Natural killer cell (primary cell): ENCODE measurements at regions not wholly inside any gene's neighbourhood (a gene's known extent, or its start where the extent isn't known, plus 50 kb on each side); places are given as distances from the start of the nearest gene placed in this dataset.

Experiments
- ATAC-seq, 3 donors: fragments of 150-1000 bp in 2 of 3; fragments of 200-7000 bp in 1 of 3; cut with Tn5 transposase; 1 replicate in 1 of 3; 2 replicates in 2 of 3; pipeline ENCODE4 v1.10.0; 2021; ENCODE audit warnings: mild to moderate bottlenecking in 2 of 3, moderate library complexity in 2 of 3
- DNase-seq, 2 donors: peaks; one replicate each; pipeline versions ENCODE4 v3.0.0 to v3.0.0-alpha.2; 2013 to 2021; ENCODE audit warnings: mixed read lengths in 1 of 2
- H3K27ac ChIP-seq: one replicate; pipeline ENCODE4 v1.5.1; 2013; ENCODE audit warnings: mild to moderate bottlenecking, low read length
- H3K27me3 ChIP-seq: one replicate; pipeline ENCODE4 v1.6.1; 2013; ENCODE audit warnings: low read length; ENCODE audit not compliant: control insufficient read depth, insufficient read depth
- H3K36me3 ChIP-seq: one replicate; pipeline ENCODE4 v1.6.1; 2013; ENCODE audit warnings: low read length; ENCODE audit not compliant: control insufficient read depth, insufficient read depth
- H3K4me1 ChIP-seq: one replicate; pipeline ENCODE4 v1.6.1; 2013; ENCODE audit warnings: low read length; ENCODE audit not compliant: control insufficient read depth, insufficient read depth
- H3K4me3 ChIP-seq: one replicate; pipeline ENCODE4 v1.5.1; 2013; ENCODE audit warnings: low read length
- H3K9me3 ChIP-seq: one replicate; pipeline ENCODE4 v1.6.1; 2013; ENCODE audit warnings: low read length; ENCODE audit not compliant: control insufficient read depth, insufficient read depth
- H3K27ac Mint-ChIP-seq, 2 donors: one replicate each; pipeline ENCODE4 v1.8.0; 2022; ENCODE audit warnings: mild to moderate bottlenecking in 2 of 2, mixed read lengths in 2 of 2, moderate library complexity in 1 of 2
- H3K27me3 Mint-ChIP-seq, 2 donors: one replicate each; pipeline ENCODE4 v1.8.0; 2022; ENCODE audit warnings: low read depth in 2 of 2, mixed read lengths in 2 of 2
- H3K36me3 Mint-ChIP-seq: one replicate; pipeline ENCODE4 v1.8.0; 2022; ENCODE audit warnings: mixed read lengths
- H3K4me1 Mint-ChIP-seq, 2 donors: one replicate each; pipeline ENCODE4 v1.8.0; 2022; ENCODE audit warnings: mixed read lengths in 2 of 2
- H3K4me3 Mint-ChIP-seq: one replicate; pipeline ENCODE4 v1.8.0; 2022; ENCODE audit warnings: mild to moderate bottlenecking, moderate library complexity, mixed read lengths
- H3K9me3 Mint-ChIP-seq, 2 donors: one replicate each; pipeline ENCODE4 v1.8.0; 2022; ENCODE audit warnings: mixed read lengths in 2 of 2
- WGBS: methylation state at CpG from one replicate; pipeline ENCODE4 v1.1.7; 2013; ENCODE audit warnings: missing lambda C conversion rate; ENCODE audit not compliant: insufficient coverage; 5-methylcytosine and 5-hydroxymethylcytosine counted together
- intact Hi-C: fragments of 100-400 bp; cut with micrococcal nuclease; formaldehyde crosslinking; loops from one replicate; pipeline ENCODE4 v1.14.2; 2022
- TF ChIP-seq, protein P1 (sequence below): fragments of 200-600 bp; IDR thresholded peaks from one replicate; pipeline ENCODE4 v1.8.0; 2022; ENCODE audit warnings: antibody characterized with exemption

GRCh38 chr12:104825408-104825807 lies 132.7 kb downstream of the SLC41A2 start:
- WGBS: 86% methylated on average over 2 of the region's 2 CpGs

DNA sequence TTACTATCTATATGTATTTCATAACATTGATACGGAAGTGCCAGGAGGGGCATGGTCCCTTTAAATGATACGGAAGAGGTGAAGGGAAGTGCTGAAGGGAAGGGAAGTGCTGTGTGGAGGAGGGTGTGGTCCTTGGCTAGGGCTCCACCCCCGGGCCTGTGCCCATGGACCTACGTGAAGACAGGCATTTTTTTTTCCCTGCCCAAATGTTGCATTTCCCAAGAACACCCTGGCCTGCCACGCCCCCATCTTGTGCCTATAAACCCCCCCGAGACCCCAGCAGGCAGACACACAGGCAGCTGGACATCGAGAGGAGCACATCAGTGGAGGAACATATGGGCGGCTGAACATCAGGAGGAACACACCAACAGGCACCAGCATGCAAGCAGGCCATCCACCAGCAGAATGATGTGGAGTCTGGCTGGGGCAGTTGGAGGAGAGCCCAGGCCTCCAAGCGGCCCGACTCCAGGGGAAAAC lies 134.1 kb downstream of the SLC41A2 start:
- ATAC-seq: no peak
- no peaks in the 10 kb centered on the region for H3K36me3 Mint-ChIP-seq
- Histone ChIP-seq H3K27ac (no peak overlapping the region), H3K27me3 (no peaks in the 10 kb centered on the region), H3K9me3 (peaks cover 19% of the 10 kb centered on the region), H3K4me3 (no peak overlapping the region), H3K36me3 (no peaks in the 10 kb centered on the region), H3K4me1 (no peaks in the 10 kb centered on the region)
- H3K4me3 Mint-ChIP-seq: no peak overlapping the region
- TF ChIP-seq, protein P1, sequence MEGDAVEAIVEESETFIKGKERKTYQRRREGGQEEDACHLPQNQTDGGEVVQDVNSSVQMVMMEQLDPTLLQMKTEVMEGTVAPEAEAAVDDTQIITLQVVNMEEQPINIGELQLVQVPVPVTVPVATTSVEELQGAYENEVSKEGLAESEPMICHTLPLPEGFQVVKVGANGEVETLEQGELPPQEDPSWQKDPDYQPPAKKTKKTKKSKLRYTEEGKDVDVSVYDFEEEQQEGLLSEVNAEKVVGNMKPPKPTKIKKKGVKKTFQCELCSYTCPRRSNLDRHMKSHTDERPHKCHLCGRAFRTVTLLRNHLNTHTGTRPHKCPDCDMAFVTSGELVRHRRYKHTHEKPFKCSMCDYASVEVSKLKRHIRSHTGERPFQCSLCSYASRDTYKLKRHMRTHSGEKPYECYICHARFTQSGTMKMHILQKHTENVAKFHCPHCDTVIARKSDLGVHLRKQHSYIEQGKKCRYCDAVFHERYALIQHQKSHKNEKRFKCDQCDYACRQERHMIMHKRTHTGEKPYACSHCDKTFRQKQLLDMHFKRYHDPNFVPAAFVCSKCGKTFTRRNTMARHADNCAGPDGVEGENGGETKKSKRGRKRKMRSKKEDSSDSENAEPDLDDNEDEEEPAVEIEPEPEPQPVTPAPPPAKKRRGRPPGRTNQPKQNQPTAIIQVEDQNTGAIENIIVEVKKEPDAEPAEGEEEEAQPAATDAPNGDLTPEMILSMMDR: no peak
- no peaks in the 10 kb centered on the region for H3K4me1 Mint-ChIP-seq
- H3K27me3 Mint-ChIP-seq: peaks cover 0 to 2% of the 10 kb centered on the region in 2 donors
- H3K9me3 Mint-ChIP-seq: no peaks in the 10 kb centered on the region
- WGBS: 97% methylated on average over 10 of the region's 10 CpGs
- DNase-seq: no peak
- intact Hi-C loops: no loop called here
- no peak overlapping the region for H3K27ac Mint-ChIP-seq

More at GRCh38 chr12:104825408-104825807, 132.7 kb downstream of the SLC41A2 start:
- TF ChIP-seq, protein P1: peak; percentile 23
- no peak overlapping the region for H3K4me3 Mint-ChIP-seq
- intact Hi-C loops: loop anchor here (5.0 kb wide), 1 partner anchor 143 kb away; no protein-coding TSS in a partner anchor
- ATAC-seq (no peak), DNase-seq (peak in 1 of 2 donors; percentile 20)
- H3K27me3 Mint-ChIP-seq: peaks cover 0 to 2% of the 10 kb centered on the region in 2 donors
- no peaks in the 10 kb centered on the region for H3K4me1 Mint-ChIP-seq
- Histone ChIP-seq H3K9me3 (peaks cover 19% of the 10 kb centered on the region), H3K4me3 (no peak overlapping the region), H3K27me3 (no peaks in the 10 kb centered on the region), H3K36me3 (no peaks in the 10 kb centered on the region), H3K4me1 (no peaks in the 10 kb centered on the region), H3K27ac (no peak overlapping the region)
- no peaks in the 10 kb centered on the region for H3K9me3 Mint-ChIP-seq
- no peaks in the 10 kb centered on the region for H3K36me3 Mint-ChIP-seq
- H3K27ac Mint-ChIP-seq: no peak overlapping the region

DNA sequence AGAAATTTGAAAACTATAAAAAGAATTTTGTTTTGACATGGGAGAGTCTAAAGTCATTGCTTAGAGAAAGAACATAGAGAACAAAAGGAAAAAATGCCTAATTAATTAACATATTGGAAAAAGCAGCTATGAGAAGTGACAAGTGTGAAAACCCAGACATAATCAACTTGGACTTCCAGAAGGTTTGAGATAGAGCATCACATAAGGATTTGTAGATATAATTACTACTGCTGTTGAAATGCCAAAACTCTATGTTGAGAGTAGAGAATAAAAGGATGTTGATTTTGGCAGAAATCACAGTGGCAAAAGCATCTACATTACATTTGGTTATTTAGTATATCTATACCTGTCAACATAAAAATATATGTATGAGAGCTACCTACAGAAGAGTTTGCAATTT lies 135.1 kb downstream of the SLC41A2 start:
- no peaks in the 10 kb centered on the region for H3K36me3 Mint-ChIP-seq
- H3K36me3 ChIP-seq: no peaks in the 10 kb centered on the region
- no peaks in the 10 kb centered on the region for H3K27me3 ChIP-seq
- no peak overlapping the region for H3K4me3 Mint-ChIP-seq
- DNase-seq (no peak), ATAC-seq (no peak)
- no peak overlapping the region for H3K27ac Mint-ChIP-seq
- no peak overlapping the region for H3K4me3 ChIP-seq
- H3K4me1 ChIP-seq: no peaks in the 10 kb centered on the region
- intact Hi-C loops: no loop called here
- no peaks in the 10 kb centered on the region for H3K9me3 Mint-ChIP-seq
- peaks cover 0 to 5% of the 10 kb centered on the region in 2 donors for H3K27me3 Mint-ChIP-seq
- peaks cover 19% of the 10 kb centered on the region for H3K9me3 ChIP-seq
- TF ChIP-seq, protein P1: no peak
- H3K27ac ChIP-seq: no peak overlapping the region
- no peaks in the 10 kb centered on the region for H3K4me1 Mint-ChIP-seq

DNA sequence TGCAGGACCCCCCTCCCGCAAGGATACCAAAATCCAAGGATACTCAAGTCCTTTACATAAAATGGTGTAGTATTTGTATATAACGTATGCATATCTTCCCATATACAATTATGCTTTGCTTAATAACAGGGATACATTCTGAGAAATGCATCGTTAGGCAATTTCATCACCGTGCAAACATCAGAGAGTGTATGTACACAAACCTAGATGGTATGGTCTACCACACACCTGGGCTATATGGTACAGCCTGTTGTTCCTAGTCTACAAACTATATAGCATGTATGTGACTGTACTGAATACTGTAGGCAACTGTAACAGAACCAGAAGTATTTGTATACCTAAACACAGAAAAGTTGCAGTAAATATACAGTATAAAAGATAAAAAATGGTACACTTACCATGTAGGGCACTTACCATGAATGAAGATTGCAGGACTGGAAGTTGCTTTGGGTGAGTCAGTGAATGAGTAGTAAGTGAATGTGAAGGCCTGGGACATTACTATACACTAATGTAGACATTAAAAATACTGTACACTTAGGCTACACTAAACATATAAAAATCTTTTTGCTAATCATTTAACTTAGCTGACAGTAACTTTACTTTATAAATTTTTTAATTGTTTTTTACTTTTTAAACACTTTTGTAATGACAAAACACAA lies 141.1 kb downstream of the SLC41A2 start:
- H3K4me1 ChIP-seq: no peaks in the 10 kb centered on the region

More for the DNA sequence above, 141.1 kb downstream of the SLC41A2 start:
- 100% methylated on average over 2 of the region's 4 CpGs for WGBS
- H3K4me3 ChIP-seq: no peak overlapping the region
- no peak overlapping the region for H3K27ac Mint-ChIP-seq
- no peak overlapping the region for H3K27ac ChIP-seq
- TF ChIP-seq, protein P1: no peak
- intact Hi-C loops: no loop called here
- no peaks in the 10 kb centered on the region for H3K9me3 ChIP-seq
- H3K36me3 Mint-ChIP-seq: no peaks in the 10 kb centered on the region
- H3K27me3 Mint-ChIP-seq: peaks cover 0 to 7% of the 10 kb centered on the region in 2 donors
- no peak overlapping the region for H3K4me3 Mint-ChIP-seq
- no peak for ATAC-seq
- H3K4me1 Mint-ChIP-seq: no peaks in the 10 kb centered on the region
- H3K9me3 Mint-ChIP-seq: no peaks in the 10 kb centered on the region
- no peak for DNase-seq
- no peaks in the 10 kb centered on the region for H3K36me3 ChIP-seq
- no peaks in the 10 kb centered on the region for H3K27me3 ChIP-seq
